ENCODE measurements at regions not wholly inside any gene's neighbourhood (a gene's known extent, or its start where the extent isn't known, plus 50 kb on each side); places are given as distances from the start of the nearest gene placed in this dataset.

DNA sequence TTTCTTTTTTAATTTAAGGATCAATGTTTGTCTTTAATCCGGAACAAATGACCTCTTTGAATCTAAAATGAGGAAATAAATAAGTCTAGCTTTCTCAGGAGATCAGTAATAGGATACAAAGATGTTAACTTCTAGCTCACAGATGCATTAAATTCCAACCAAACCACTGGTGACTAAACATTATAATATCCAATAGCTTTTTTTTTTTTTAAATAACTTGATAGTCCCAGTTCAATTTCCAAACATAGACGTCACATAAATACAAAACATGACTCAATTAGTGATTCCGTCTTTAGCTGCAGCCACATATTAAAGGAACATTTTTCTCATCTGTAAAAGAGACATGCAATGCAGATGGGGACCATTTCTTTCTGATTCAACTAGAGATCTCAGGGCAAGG is 390.5 kb upstream of the PCDH9 start:
- Histone ChIP-seq H3K36me3 (ENCODE audit: control insufficient read depth, insufficient read depth, low read length) (no peaks in the 10 kb centered on the region), H3K4me3 (ENCODE audit: low read depth, low read length) (no peak overlapping the region), H3K27me3 (ENCODE audit: control insufficient read depth, insufficient read depth, low read length) (no peaks in the 10 kb centered on the region)
- TF ChIP-seq, protein P1, sequence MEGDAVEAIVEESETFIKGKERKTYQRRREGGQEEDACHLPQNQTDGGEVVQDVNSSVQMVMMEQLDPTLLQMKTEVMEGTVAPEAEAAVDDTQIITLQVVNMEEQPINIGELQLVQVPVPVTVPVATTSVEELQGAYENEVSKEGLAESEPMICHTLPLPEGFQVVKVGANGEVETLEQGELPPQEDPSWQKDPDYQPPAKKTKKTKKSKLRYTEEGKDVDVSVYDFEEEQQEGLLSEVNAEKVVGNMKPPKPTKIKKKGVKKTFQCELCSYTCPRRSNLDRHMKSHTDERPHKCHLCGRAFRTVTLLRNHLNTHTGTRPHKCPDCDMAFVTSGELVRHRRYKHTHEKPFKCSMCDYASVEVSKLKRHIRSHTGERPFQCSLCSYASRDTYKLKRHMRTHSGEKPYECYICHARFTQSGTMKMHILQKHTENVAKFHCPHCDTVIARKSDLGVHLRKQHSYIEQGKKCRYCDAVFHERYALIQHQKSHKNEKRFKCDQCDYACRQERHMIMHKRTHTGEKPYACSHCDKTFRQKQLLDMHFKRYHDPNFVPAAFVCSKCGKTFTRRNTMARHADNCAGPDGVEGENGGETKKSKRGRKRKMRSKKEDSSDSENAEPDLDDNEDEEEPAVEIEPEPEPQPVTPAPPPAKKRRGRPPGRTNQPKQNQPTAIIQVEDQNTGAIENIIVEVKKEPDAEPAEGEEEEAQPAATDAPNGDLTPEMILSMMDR (IDR thresholded peaks at IDR 0.05; ENCODE audit: insufficient read depth, low read length, poor library complexity, severe bottlenecking): no peak
- DNase-seq (ENCODE audit: low read depth): no peak

GRCh38 chr13:67619995-67620380 is 389.9 kb upstream of the PCDH9 start:
- DNase-seq (ENCODE audit: low read depth): peak; percentile 5
- no peaks in the 10 kb centered on the region for H3K27me3 ChIP-seq (ENCODE audit: control insufficient read depth, insufficient read depth, low read length)
- TF ChIP-seq, protein P1 (IDR thresholded peaks at IDR 0.05; ENCODE audit: insufficient read depth, low read length, poor library complexity, severe bottlenecking): no peak
- no peak overlapping the region for H3K4me3 ChIP-seq (ENCODE audit: low read depth, low read length)
- no peaks in the 10 kb centered on the region for H3K36me3 ChIP-seq (ENCODE audit: control insufficient read depth, insufficient read depth, low read length)

GRCh38 chr13:67619351-67619994 is 389.3 kb upstream of the PCDH9 start:
- H3K27me3 ChIP-seq (ENCODE audit: control insufficient read depth, insufficient read depth, low read length): no peaks in the 10 kb centered on the region
- H3K36me3 ChIP-seq (ENCODE audit: control insufficient read depth, insufficient read depth, low read length): no peaks in the 10 kb centered on the region
- DNase-seq (ENCODE audit: low read depth): peak; percentile 41
- TF ChIP-seq, protein P1 (IDR thresholded peaks at IDR 0.05; ENCODE audit: insufficient read depth, low read length, poor library complexity, severe bottlenecking): no peak
- no peak overlapping the region for H3K4me3 ChIP-seq (ENCODE audit: low read depth, low read length)

DNA sequence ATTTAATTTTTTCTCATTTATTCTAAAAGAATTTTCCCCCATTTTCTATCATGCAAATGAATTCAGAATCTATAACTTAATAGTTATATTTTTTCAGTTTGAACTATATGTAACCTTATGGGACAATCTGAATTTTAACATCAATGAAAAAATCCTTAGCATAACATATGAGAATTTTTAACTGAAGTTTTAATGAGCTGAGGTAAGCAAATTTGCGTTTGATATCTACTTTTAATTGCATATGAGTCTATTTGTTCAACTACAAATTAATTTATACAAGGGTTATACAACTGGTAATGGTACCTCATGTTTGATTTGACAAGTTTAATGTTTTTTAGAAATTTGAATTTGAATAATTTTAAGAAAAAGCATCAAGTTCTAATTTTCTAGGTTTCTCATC is 384.4 kb upstream of the PCDH9 start:
- no peak for DNase-seq (ENCODE audit: low read depth)

DNA sequence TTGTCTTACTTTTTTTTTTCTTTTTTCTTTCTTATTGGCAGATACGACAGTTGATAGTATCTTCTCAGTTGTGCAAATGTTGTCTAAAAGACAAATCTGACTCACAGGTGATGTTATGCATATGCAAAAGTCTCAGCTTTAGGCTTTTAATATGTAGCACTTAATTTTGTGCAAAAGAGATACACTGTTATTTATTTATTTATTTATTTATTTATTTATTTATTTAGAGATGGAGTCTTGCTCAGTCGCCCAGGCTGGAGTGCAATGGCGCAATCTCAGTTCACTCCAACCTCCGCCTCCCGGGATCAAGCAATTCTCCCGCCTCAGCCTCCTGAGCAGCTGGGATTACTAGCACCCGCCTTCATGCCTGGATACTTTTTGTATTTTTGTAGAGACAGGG is 383.9 kb upstream of the PCDH9 start:
- Histone ChIP-seq H3K4me3 (ENCODE audit: low read depth, low read length) (no peak overlapping the region), H3K36me3 (ENCODE audit: control insufficient read depth, insufficient read depth, low read length) (no peaks in the 10 kb centered on the region), H3K27me3 (ENCODE audit: control insufficient read depth, insufficient read depth, low read length) (no peaks in the 10 kb centered on the region)
- TF ChIP-seq, protein P1 (IDR thresholded peaks at IDR 0.05; ENCODE audit: insufficient read depth, low read length, poor library complexity, severe bottlenecking): no peak
- DNase-seq (ENCODE audit: low read depth): no peak

More for the DNA sequence above, 384.4 kb upstream of the PCDH9 start:
- no peaks in the 10 kb centered on the region for H3K36me3 ChIP-seq (ENCODE audit: control insufficient read depth, insufficient read depth, low read length)
- no peaks in the 10 kb centered on the region for H3K27me3 ChIP-seq (ENCODE audit: control insufficient read depth, insufficient read depth, low read length)
- no peak overlapping the region for H3K4me3 ChIP-seq (ENCODE audit: low read depth, low read length)
- TF ChIP-seq, protein P1 (IDR thresholded peaks at IDR 0.05; ENCODE audit: insufficient read depth, low read length, poor library complexity, severe bottlenecking): no peak

- H3K36me3 ChIP-seq (ENCODE audit: control insufficient read depth, insufficient read depth, low read length): no peaks in the 10 kb centered on the region
- no peak overlapping the region for H3K4me3 ChIP-seq (ENCODE audit: low read depth, low read length)
- no peak for DNase-seq (ENCODE audit: low read depth)
- H3K27me3 ChIP-seq (ENCODE audit: control insufficient read depth, insufficient read depth, low read length): no peaks in the 10 kb centered on the region
- TF ChIP-seq, protein P1 (IDR thresholded peaks at IDR 0.05; ENCODE audit: insufficient read depth, low read length, poor library complexity, severe bottlenecking): no peak
Observed at GRCh38 chr13:67588607-67589006, 358.5 kb upstream of the PCDH9 start.
